CD14-positive monocyte (primary cell): ENCODE measurements at regions not wholly inside any gene's neighbourhood (a gene's known extent, or its start where the extent isn't known, plus 50 kb on each side); places are given as distances from the start of the nearest gene placed in this dataset.

Source experiments
- DNase-seq, 3 donors: peaks; one replicate each; pipeline ENCODE4 v3.0.0-alpha.2; 2011 to 2022
- H2AFZ ChIP-seq: 2 replicates; pipeline ENCODE4 v1.6.0; 2012; ENCODE audit warnings: mild to moderate bottlenecking, low read depth, low read length, inconsistent platforms; ENCODE audit not compliant: insufficient read depth, poor library complexity, severe bottlenecking
- H3K27ac ChIP-seq, 2 donors: 1 replicate in 1 of 2; 2 replicates in 1 of 2; pipeline ENCODE4 v1.5.1; 2012 to 2013; ENCODE audit warnings: low read length in 2 of 2, control low read depth in 1 of 2, inconsistent platforms in 1 of 2, low read depth in 1 of 2, mild to moderate bottlenecking in 1 of 2
- H3K27me3 ChIP-seq, 2 donors: one replicate each; pipeline versions ENCODE4 v1.6.0 to v1.6.1; 2011 to 2013; ENCODE audit warnings: low read length in 2 of 2; ENCODE audit not compliant: control insufficient read depth in 2 of 2, insufficient read depth in 2 of 2
- H3K36me3 ChIP-seq, 2 donors: replicated peaks in 1 of 2; 1 replicate in 1 of 2; 2 replicates in 1 of 2; pipeline versions ENCODE4 v1.5.1 to v1.6.1; 2012 to 2013; ENCODE audit warnings: low read length in 2 of 2, control low read depth in 1 of 2, inconsistent platforms in 1 of 2, mild to moderate bottlenecking in 1 of 2; ENCODE audit not compliant: insufficient read depth in 2 of 2, control insufficient read depth in 1 of 2
- H3K4me1 ChIP-seq, 2 donors: 1 replicate in 1 of 2; 2 replicates in 1 of 2; pipeline versions ENCODE4 v1.5.1 to v1.6.1; 2012 to 2013; ENCODE audit warnings: low read length in 2 of 2, control low read depth in 1 of 2, inconsistent platforms in 1 of 2, mild to moderate bottlenecking in 1 of 2, moderate library complexity in 1 of 2; ENCODE audit not compliant: insufficient read depth in 2 of 2, control insufficient read depth in 1 of 2
- H3K4me2 ChIP-seq: replicated peaks from 2 replicates; pipeline ENCODE3; 2012; ENCODE audit warnings: low read length, moderate library complexity, mild to moderate bottlenecking; ENCODE audit not compliant: poor library complexity, severe bottlenecking; ENCODE audit errors: extremely low read depth
- H3K4me3 ChIP-seq, 3 experiments: fragments of 200-600 bp in 1 of 3; sonication (generic) in 1 of 3; replicated peaks in 1 of 3; 1 replicate in 2 of 3; 2 replicates in 1 of 3; pipeline ENCODE4 v1.5.1; 2011 to 2013; ENCODE audit warnings: low read length in 3 of 3, mild to moderate bottlenecking in 3 of 3, control low read depth in 2 of 3, low read depth in 2 of 3, inconsistent platforms in 1 of 3, moderate library complexity in 1 of 3
- H3K79me2 ChIP-seq: 2 replicates; pipeline ENCODE4 v1.6.0; 2012; ENCODE audit warnings: mild to moderate bottlenecking, control low read depth, inconsistent platforms, low read length, moderate library complexity; ENCODE audit not compliant: insufficient read depth
- H3K9ac ChIP-seq: 2 replicates; pipeline ENCODE4 v1.6.0; 2017; ENCODE audit warnings: low read length, mild to moderate bottlenecking; ENCODE audit not compliant: insufficient read depth, poor library complexity, severe bottlenecking
- H3K9me3 ChIP-seq, 2 donors: replicated peaks in 1 of 2; 1 replicate in 1 of 2; 2 replicates in 1 of 2; pipeline versions ENCODE4 v1.5.1 to v1.6.1; 2012 to 2013; ENCODE audit warnings: low read length in 2 of 2, control low read depth in 1 of 2; ENCODE audit not compliant: control insufficient read depth in 1 of 2, insufficient read depth in 1 of 2
- H4K20me1 ChIP-seq: 2 replicates; pipeline ENCODE4 v1.6.0; 2012; ENCODE audit warnings: mild to moderate bottlenecking, low read length, control low read depth, moderate library complexity; ENCODE audit not compliant: insufficient read depth
- H3K27ac Mint-ChIP-seq, 7 donors: one replicate each; pipeline ENCODE4 v1.8.0; 2020; ENCODE audit warnings: mild to moderate bottlenecking in 7 of 7, mixed read lengths in 7 of 7, moderate library complexity in 6 of 7, inconsistent platforms in 2 of 7
- H3K27me3 Mint-ChIP-seq, 3 donors: one replicate each; pipeline ENCODE4 v1.8.0; 2021 to 2022; ENCODE audit warnings: low read depth in 3 of 3, mild to moderate bottlenecking in 3 of 3, mixed read lengths in 3 of 3, moderate library complexity in 3 of 3, inconsistent platforms in 1 of 3
- H3K36me3 Mint-ChIP-seq, 2 donors: one replicate each; pipeline ENCODE4 v1.8.0; 2020; ENCODE audit warnings: mixed read lengths in 2 of 2, inconsistent platforms in 1 of 2, mild to moderate bottlenecking in 1 of 2
- H3K4me1 Mint-ChIP-seq: one replicate; pipeline ENCODE4 v1.8.0; 2020; ENCODE audit warnings: mild to moderate bottlenecking, mixed read lengths
- H3K4me3 Mint-ChIP-seq, 2 donors: one replicate each; pipeline ENCODE4 v1.8.0; 2020; ENCODE audit warnings: mild to moderate bottlenecking in 2 of 2, mixed read lengths in 2 of 2, moderate library complexity in 1 of 2
- H3K9me3 Mint-ChIP-seq, 7 donors: one replicate each; pipeline ENCODE4 v1.8.0; 2020 to 2022; ENCODE audit warnings: mixed read lengths in 7 of 7, mild to moderate bottlenecking in 6 of 7, moderate library complexity in 6 of 7, inconsistent platforms in 2 of 7
- CTCF ChIP-seq: fragments of 200-600 bp; IDR thresholded peaks from one replicate; pipeline ENCODE4 v1.8.0; 2022; ENCODE audit warnings: antibody characterized with exemption, mild to moderate bottlenecking
- WGBS: methylation state at CpG from one replicate; pipeline ENCODE4 v1.1.5; 2013; ENCODE audit warnings: missing lambda C conversion rate; ENCODE audit not compliant: insufficient coverage; 5-methylcytosine and 5-hydroxymethylcytosine counted together
- intact Hi-C, 2 donors: fragments of 100-400 bp; cut with micrococcal nuclease; formaldehyde crosslinking; loops; one replicate each; pipeline versions ENCODE4 v1.15.0 to v1.15.1; 2023

DNA sequence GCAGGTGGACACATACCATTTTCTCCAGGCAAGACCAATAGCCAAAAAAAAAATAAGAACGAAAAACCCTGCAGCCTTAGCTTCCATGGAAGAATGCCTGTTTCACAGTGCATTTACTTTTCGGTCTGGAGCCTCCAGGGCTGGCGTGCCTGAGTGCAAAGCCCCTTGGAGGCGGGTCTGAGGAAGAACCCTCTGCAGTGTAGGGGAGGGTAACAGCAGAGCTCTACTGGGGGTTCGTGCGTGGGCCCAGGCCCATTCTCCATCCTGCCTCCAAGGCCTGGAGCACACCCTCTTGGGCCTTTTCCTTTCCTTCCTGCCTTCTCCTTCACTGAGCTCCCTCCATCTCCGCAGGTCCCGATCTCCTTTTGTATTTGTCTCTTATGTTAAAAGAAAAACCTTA is 172.3 kb upstream of the GLI3 start:
- Mint-ChIP-seq H3K4me1 (no peaks in the 10 kb centered on the region), H3K27ac (no peak overlapping the region), H3K4me3 (no peak overlapping the region), H3K27me3 (peaks cover 2 to 6% (median 3%) of the 10 kb centered on the region in 3 donors), H3K9me3 (peaks cover 0 to 4% (median 2%) of the 10 kb centered on the region in 7 donors), H3K36me3 (no peaks in the 10 kb centered on the region)
- TF ChIP-seq CTCF = no peak
- Histone ChIP-seq H3K4me1 (no peaks in the 10 kb centered on the region), H3K9me3 (no peaks in the 10 kb centered on the region), H4K20me1 (no peaks in the 10 kb centered on the region), H3K27me3 (no peaks in the 10 kb centered on the region), H3K9ac (no peak overlapping the region), H3K4me3 (no peak overlapping the region), H3K4me2 (no peak overlapping the region), H3K27ac (no peak overlapping the region), H3K36me3 (no peaks in the 10 kb centered on the region), H2AFZ (no peak overlapping the region), H3K79me2 (no peaks in the 10 kb centered on the region)
- WGBS = 89% methylated on average over 5 of the region's 8 CpGs
- DNase-seq = no peak
- intact Hi-C loops = no loop called here

- H3K9me3 ChIP-seq = no peaks in the 10 kb centered on the region
- no peaks in the 10 kb centered on the region for H3K79me2 ChIP-seq
- H3K27me3 Mint-ChIP-seq = peaks cover 2 to 6% (median 3%) of the 10 kb centered on the region in 3 donors
- H4K20me1 ChIP-seq = no peaks in the 10 kb centered on the region
- WGBS = 80% methylated on average over 4 of the region's 4 CpGs
- H3K4me1 ChIP-seq = no peaks in the 10 kb centered on the region
- no peak overlapping the region for H3K4me2 ChIP-seq
- H3K36me3 Mint-ChIP-seq = no peaks in the 10 kb centered on the region
- TF ChIP-seq CTCF = no peak
- H3K4me1 Mint-ChIP-seq = no peaks in the 10 kb centered on the region
- H3K27ac Mint-ChIP-seq = no peak overlapping the region
- H3K9me3 Mint-ChIP-seq = peaks cover 0 to 4% (median 2%) of the 10 kb centered on the region in 7 donors
- H3K27ac ChIP-seq = no peak overlapping the region
- no peaks in the 10 kb centered on the region for H3K27me3 ChIP-seq
- intact Hi-C loops = no loop called here
- DNase-seq = no peak
- H3K36me3 ChIP-seq = no peaks in the 10 kb centered on the region
- H3K4me3 ChIP-seq = no peak overlapping the region
- no peak overlapping the region for H3K4me3 Mint-ChIP-seq
- H3K9ac ChIP-seq = no peak overlapping the region
- H2AFZ ChIP-seq = no peak overlapping the region
Observed at GRCh38 chr7:42407833-42408232, 170.8 kb upstream of the GLI3 start.
